AG04450 (cell line): ENCODE measurements at regions not wholly inside any gene's neighbourhood (a gene's known extent, or its start where the extent isn't known, plus 50 kb on each side); places are given as distances from the start of the nearest gene placed in this dataset.

Source experiments
- CTCF ChIA-PET: fragments of 300-600, 350-600 bp; formaldehyde crosslinking; extraction: SDS; loops from one replicate; lab custom pipeline; 2022; ENCODE audit warnings: antibody characterized with exemption, inconsistent platforms; lab: Charles Lee
- POLR2A ChIA-PET: fragments of 350-600 bp; formaldehyde crosslinking; extraction: SDS; loops from one replicate; lab custom pipeline; 2021; ENCODE audit warnings: antibody characterized with exemption, inconsistent platforms; lab: Yijun Ruan, JAX
- DNase-seq: peaks from one replicate; pipeline ENCODE4 v3.0.0-alpha.2; 2011; ENCODE audit warnings: low read depth, low spot score
- H3K27ac ChIP-seq: one replicate; pipeline ENCODE4 v1.5.1; 2012; ENCODE audit warnings: low read depth, low read length, control low read depth
- H3K27me3 ChIP-seq: one replicate; pipeline ENCODE4 v1.6.0; 2012; ENCODE audit warnings: low read length; ENCODE audit not compliant: control insufficient read depth, insufficient read depth
- H3K4me3 ChIP-seq: 2 replicates; pipeline ENCODE4 v1.5.1; 2011; ENCODE audit warnings: mild to moderate bottlenecking, low read depth, low read length, control low read depth
- H3K9me3 ChIP-seq: 2 replicates; pipeline ENCODE4 v1.5.1; 2012; ENCODE audit warnings: low read length; ENCODE audit not compliant: control insufficient read depth, insufficient read depth
- CTCF ChIP-seq: IDR thresholded peaks from 2 replicates; pipeline ENCODE4 v1.5.1; 2011; ENCODE audit warnings: low read depth, low read length, control low read depth, inconsistent platforms

- Histone ChIP-seq H3K27ac (no peak overlapping the region), H3K27me3 (no peaks in the 10 kb centered on the region), H3K4me3 (no peak overlapping the region), H3K9me3 (no peaks in the 10 kb centered on the region)
- ChIA-PET POLR2A (no interaction called here), CTCF (no interaction called here)
- TF ChIP-seq CTCF, result no peak
- DNase-seq, result no peak
Measured at GRCh38 chr3:67998281-67998680, 343.9 kb upstream of the SUCLG2 start.

GRCh38 chr3:67995206-67995605 lies 340.8 kb upstream of the SUCLG2 start:
- CTCF ChIA-PET, result no interaction called here
- DNase-seq, result no peak
- H3K4me3 ChIP-seq, result no peak overlapping the region
- H3K9me3 ChIP-seq, result no peaks in the 10 kb centered on the region
- no peak for TF ChIP-seq CTCF
- no peak overlapping the region for H3K27ac ChIP-seq
- H3K27me3 ChIP-seq, result no peaks in the 10 kb centered on the region
- POLR2A ChIA-PET, result no interaction called here

- Histone ChIP-seq H3K9me3 (no peaks in the 10 kb centered on the region), H3K27me3 (no peaks in the 10 kb centered on the region), H3K4me3 (no peak overlapping the region), H3K27ac (no peak overlapping the region)
- no peak for DNase-seq
- ChIA-PET POLR2A (no interaction called here), CTCF (no interaction called here)
- TF ChIP-seq CTCF, result no peak
Measured at GRCh38 chr3:67986706-67987105, 332.3 kb upstream of the SUCLG2 start.

GRCh38 chr3:67983166-67983565 lies 328.8 kb upstream of the SUCLG2 start:
- Histone ChIP-seq H3K27ac (no peak overlapping the region), H3K4me3 (no peak overlapping the region), H3K27me3 (no peaks in the 10 kb centered on the region), H3K9me3 (no peaks in the 10 kb centered on the region)
- ChIA-PET POLR2A (no interaction called here), CTCF (interaction anchor here (1.1 kb wide), 1 partner anchor 873 kb away, joined by 3 read pairs; no protein-coding TSS in a partner anchor)
- TF ChIP-seq CTCF, result no peak
- no peak for DNase-seq

- Histone ChIP-seq H3K9me3 (no peaks in the 10 kb centered on the region), H3K27me3 (no peaks in the 10 kb centered on the region), H3K4me3 (no peak overlapping the region), H3K27ac (no peak overlapping the region)
- CTCF ChIA-PET, result no interaction called here
- TF ChIP-seq CTCF, result no peak
- POLR2A ChIA-PET, result no interaction called here
- no peak for DNase-seq
Measured at GRCh38 chr3:67981077-67981476, 326.7 kb upstream of the SUCLG2 start.
